Right lobe of liver (tissue), 6 donors: ENCODE measurements at regions not wholly inside any gene's neighbourhood (a gene's known extent, or its start where the extent isn't known, plus 50 kb on each side); places are given as distances from the start of the nearest gene placed in this dataset.

Experiments
- ATAC-seq, 4 donors: fragments of 200-7000 bp; cut with Tn5 transposase; one replicate each; pipeline ENCODE4 v1.9.1; 2020; ENCODE audit warnings: mild to moderate bottlenecking in 4 of 4, moderate library complexity in 4 of 4
- DNase-seq, 3 donors: peaks; one replicate each; pipeline ENCODE4 v3.0.0-alpha.2; 2020
- H3K27ac ChIP-seq, 3 donors: fragments of 200-600 bp; one replicate each; pipeline ENCODE4 v1.8.0; 2022
- H3K27me3 ChIP-seq, 2 donors: fragments of 200-600 bp; one replicate each; pipeline ENCODE4 v1.8.0; 2022
- H3K36me3 ChIP-seq, 4 donors: fragments of 200-600 bp; sonication (generic) in 1 of 4; one replicate each; pipeline versions ENCODE4 v1.5.1 to v1.8.0; 2017 to 2022; ENCODE audit warnings: control low read depth in 1 of 4
- H3K4me1 ChIP-seq, 4 donors: fragments of 200-600 bp; sonication (generic) in 1 of 4; one replicate each; pipeline versions ENCODE4 v1.5.1 to v1.8.0; 2017 to 2022; ENCODE audit warnings: control low read depth in 1 of 4
- H3K4me3 ChIP-seq, 3 donors: fragments of 200-600 bp; one replicate each; pipeline ENCODE4 v1.8.0; 2022
- H3K9me3 ChIP-seq, 4 donors: fragments of 200-600 bp; sonication (generic) in 1 of 4; one replicate each; pipeline versions ENCODE4 v1.5.1 to v1.8.0; 2017 to 2022; ENCODE audit warnings: control low read depth in 1 of 4
- POLR2A ChIP-seq: fragments of 450-650 bp; IDR thresholded peaks from one replicate; pipeline ENCODE4 v1.6.1; 2017; ENCODE audit warnings: antibody characterized with exemption, mild to moderate bottlenecking
- WGBS: methylation state at CpG from one replicate; pipeline ENCODE4 v1.1.6; 2018; ENCODE audit warnings: low coverage, low lambda C conversion rate; ENCODE audit not compliant: insufficient coverage; ENCODE audit errors: missing lambda C conversion rate; 5-methylcytosine and 5-hydroxymethylcytosine counted together
- intact Hi-C, 2 donors: fragments of 100-400 bp; cut with DNase I; formaldehyde crosslinking; loops; one replicate each; pipeline versions ENCODE4 v1.11.2 to v1.14.1; 2022
- TF ChIP-seq, protein P1 (sequence below), 4 donors: fragments of 200-600 bp in 3 of 4; fragments of 450-650 bp in 1 of 4; IDR thresholded peaks; one replicate each; pipeline versions ENCODE4 v1.5.1 to v1.8.0; 2016 to 2022; ENCODE audit warnings: antibody characterized with exemption in 4 of 4, mild to moderate bottlenecking in 2 of 4
- donor health status: DM: no; HTN: yes; CAD: no.
- donor health status: DM: no; HTN: no; CAD: no.
- donor health status: DM: no; HTN: no; CAD: no.
- donor health status: DM: no; HTN: yes; CAD: no.
- donor health status: DM: no; HTN: yes; CAD: no.

DNA sequence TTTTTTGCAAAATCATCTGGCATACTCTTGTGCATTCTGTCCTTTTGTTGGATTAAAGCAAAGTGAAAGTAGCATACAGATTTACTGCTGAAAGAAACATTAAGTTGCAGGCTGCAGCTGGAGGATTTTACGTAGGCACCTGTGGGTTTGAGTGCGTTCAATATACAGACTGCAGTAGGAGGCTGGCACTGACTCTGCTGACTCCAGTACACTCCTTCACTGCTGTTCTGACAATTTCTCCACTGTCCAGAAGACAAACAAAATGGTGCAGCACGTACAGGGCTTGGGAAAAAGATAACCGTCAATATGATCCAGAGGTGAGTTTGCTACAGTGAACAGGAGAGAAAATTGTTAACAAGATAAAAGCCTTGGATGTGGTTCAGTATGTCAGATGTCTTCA is 73.3 kb downstream of the TANC2 start:
- H3K4me1 ChIP-seq = no peaks in the 10 kb centered on the region
- no peak overlapping the region for H3K4me3 ChIP-seq
- no peak overlapping the region for H3K27ac ChIP-seq
- TF ChIP-seq, protein P1, sequence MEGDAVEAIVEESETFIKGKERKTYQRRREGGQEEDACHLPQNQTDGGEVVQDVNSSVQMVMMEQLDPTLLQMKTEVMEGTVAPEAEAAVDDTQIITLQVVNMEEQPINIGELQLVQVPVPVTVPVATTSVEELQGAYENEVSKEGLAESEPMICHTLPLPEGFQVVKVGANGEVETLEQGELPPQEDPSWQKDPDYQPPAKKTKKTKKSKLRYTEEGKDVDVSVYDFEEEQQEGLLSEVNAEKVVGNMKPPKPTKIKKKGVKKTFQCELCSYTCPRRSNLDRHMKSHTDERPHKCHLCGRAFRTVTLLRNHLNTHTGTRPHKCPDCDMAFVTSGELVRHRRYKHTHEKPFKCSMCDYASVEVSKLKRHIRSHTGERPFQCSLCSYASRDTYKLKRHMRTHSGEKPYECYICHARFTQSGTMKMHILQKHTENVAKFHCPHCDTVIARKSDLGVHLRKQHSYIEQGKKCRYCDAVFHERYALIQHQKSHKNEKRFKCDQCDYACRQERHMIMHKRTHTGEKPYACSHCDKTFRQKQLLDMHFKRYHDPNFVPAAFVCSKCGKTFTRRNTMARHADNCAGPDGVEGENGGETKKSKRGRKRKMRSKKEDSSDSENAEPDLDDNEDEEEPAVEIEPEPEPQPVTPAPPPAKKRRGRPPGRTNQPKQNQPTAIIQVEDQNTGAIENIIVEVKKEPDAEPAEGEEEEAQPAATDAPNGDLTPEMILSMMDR (IDR thresholded peaks at IDR 0.05) = no peak
- no peak for TF ChIP-seq POLR2A
- no peaks in the 10 kb centered on the region for H3K9me3 ChIP-seq
- no peaks in the 10 kb centered on the region for H3K36me3 ChIP-seq
- H3K27me3 ChIP-seq = no peaks in the 10 kb centered on the region
- WGBS = 66% methylated on average over 3 of the region's 4 CpGs
- intact Hi-C loops = no loop called here
- no peak for ATAC-seq
- no peak for DNase-seq

- Histone ChIP-seq H3K4me1 (no peaks in the 10 kb centered on the region), H3K36me3 (no peaks in the 10 kb centered on the region), H3K4me3 (no peak overlapping the region), H3K9me3 (no peaks in the 10 kb centered on the region), H3K27ac (no peak overlapping the region), H3K27me3 (no peaks in the 10 kb centered on the region)
- intact Hi-C loops = no loop called here
- TF ChIP-seq, protein P1 (IDR thresholded peaks at IDR 0.05) = no peak
- no peak for TF ChIP-seq POLR2A
- no peak for DNase-seq
- WGBS = 68% methylated on average over 5 of the region's 5 CpGs
- ATAC-seq = no peak
Observed at GRCh38 chr17:63039899-63040602, 74.0 kb downstream of the TANC2 start.

- DNase-seq (no peak), ATAC-seq (no peak)
- H3K4me3 ChIP-seq = no peak overlapping the region
- no peaks in the 10 kb centered on the region for H3K9me3 ChIP-seq
- no peak for TF ChIP-seq POLR2A
- TF ChIP-seq, protein P1 (IDR thresholded peaks at IDR 0.05) = no peak
- no peaks in the 10 kb centered on the region for H3K36me3 ChIP-seq
- intact Hi-C loops = no loop called here
- no peaks in the 10 kb centered on the region for H3K4me1 ChIP-seq
- no peaks in the 10 kb centered on the region for H3K27me3 ChIP-seq
- H3K27ac ChIP-seq = no peak overlapping the region
Observed at GRCh38 chr17:63040816-63041215, 74.8 kb downstream of the TANC2 start.

DNA sequence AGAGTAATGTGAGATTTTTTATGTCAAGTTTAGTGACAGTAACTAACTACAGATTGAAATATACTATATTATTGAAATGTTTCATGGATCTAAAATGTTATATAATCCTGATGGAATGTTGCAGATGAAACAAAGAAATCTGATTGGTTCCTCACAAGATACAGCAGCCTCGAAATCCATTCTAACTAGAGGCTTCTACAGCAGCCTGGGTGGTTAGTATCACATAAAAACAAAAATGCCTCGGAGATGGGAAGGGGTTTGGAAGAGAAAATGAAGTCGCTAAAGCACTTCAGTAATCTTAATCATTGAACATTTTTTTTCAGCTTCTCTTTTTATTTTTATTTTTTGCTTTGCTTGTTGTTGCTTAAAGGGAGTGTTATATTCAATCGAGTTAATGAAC is 75.2 kb downstream of the TANC2 start:
- 62% methylated on average over 4 of the region's 4 CpGs for WGBS
- intact Hi-C loops = no loop called here
- no peak for TF ChIP-seq POLR2A
- TF ChIP-seq, protein P1 (IDR thresholded peaks at IDR 0.05) = no peak
- Histone ChIP-seq H3K36me3 (no peaks in the 10 kb centered on the region), H3K4me3 (no peak overlapping the region), H3K4me1 (no peaks in the 10 kb centered on the region), H3K27me3 (no peaks in the 10 kb centered on the region), H3K9me3 (no peaks in the 10 kb centered on the region), H3K27ac (no peak overlapping the region)
- no peak for DNase-seq
- ATAC-seq = no peak

DNA sequence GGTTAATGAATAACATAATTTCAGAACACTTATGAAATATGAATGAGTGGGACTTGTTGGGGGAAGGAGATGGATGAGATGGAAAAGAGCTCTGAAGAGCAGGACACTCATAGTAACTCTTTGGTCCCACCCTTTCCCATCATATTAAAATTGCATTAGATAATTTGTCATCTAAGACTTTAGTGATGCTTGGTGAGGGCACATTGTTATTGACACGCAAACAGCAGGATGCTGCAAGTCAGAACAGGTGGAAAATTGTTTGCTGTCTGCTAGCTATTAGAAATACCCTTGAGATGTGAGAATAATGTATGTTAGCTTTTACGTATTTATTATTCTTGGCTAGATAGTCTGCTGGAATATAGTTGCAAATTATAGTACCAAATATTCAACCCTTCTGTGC is 75.7 kb downstream of the TANC2 start:
- TF ChIP-seq POLR2A = no peak
- TF ChIP-seq, protein P1 (IDR thresholded peaks at IDR 0.05) = no peak
- 56% methylated on average over 2 of the region's 2 CpGs for WGBS
- ATAC-seq (no peak), DNase-seq (no peak)
- H3K27ac ChIP-seq = no peak overlapping the region
- no peaks in the 10 kb centered on the region for H3K27me3 ChIP-seq
- no peaks in the 10 kb centered on the region for H3K4me1 ChIP-seq
- H3K36me3 ChIP-seq = no peaks in the 10 kb centered on the region
- intact Hi-C loops = no loop called here
- no peak overlapping the region for H3K4me3 ChIP-seq
- no peaks in the 10 kb centered on the region for H3K9me3 ChIP-seq
